GM12892 (cell line): ENCODE measurements at regions not wholly inside any gene's neighbourhood (a gene's known extent, or its start where the extent isn't known, plus 50 kb on each side); places are given as distances from the start of the nearest gene placed in this dataset.

ENCODE experiments used
- POLR2A ChIP-seq: IDR thresholded peaks from 2 replicates; pipeline ENCODE4 v1.6.1; 2011; ENCODE audit warnings: low read depth, low read length, control low read depth
- POLR2AphosphoS5 ChIP-seq: IDR thresholded peaks from 2 replicates; pipeline ENCODE4 v1.6.1; 2011; ENCODE audit warnings: low read depth, low read length, control low read depth
- TAF1 ChIP-seq: IDR thresholded peaks from 2 replicates; pipeline ENCODE4 v1.6.1; 2011; ENCODE audit warnings: low read depth, mild to moderate bottlenecking, control low read depth, low read length, borderline replicate concordance

DNA sequence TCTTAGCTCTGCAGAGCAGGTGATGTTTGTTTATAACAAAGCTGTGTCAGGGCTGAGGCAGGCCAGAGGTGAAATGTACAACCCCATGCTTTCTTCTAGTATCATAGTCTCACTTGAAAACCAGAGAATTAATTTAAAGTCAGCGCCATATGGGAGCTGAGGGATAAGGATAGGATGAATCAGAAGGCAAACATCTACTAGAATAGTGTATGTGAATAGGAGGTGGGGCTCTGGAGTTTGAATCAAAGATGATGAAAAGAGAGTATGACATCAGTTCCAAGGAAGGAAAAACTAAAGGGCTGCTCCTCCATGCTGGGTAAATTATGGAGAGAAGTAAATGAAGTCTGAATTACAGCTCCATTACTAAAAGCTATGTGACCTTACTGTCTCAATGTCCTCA lies 441.5 kb downstream of the RASEF start:
- TF ChIP-seq POLR2AphosphoS5 (no peak), POLR2A (no peak), TAF1 (no peak)
